Esophagus (tissue), 2 donors: ENCODE measurements at regions not wholly inside any gene's neighbourhood (a gene's known extent, or its start where the extent isn't known, plus 50 kb on each side); places are given as distances from the start of the nearest gene placed in this dataset.

ENCODE experiments used
- H3K27ac ChIP-seq, 2 donors: one replicate each; pipeline ENCODE4 v1.5.1; 2013; ENCODE audit warnings: low read depth in 2 of 2, mild to moderate bottlenecking in 2 of 2, inconsistent platforms in 1 of 2, low read length in 1 of 2, moderate library complexity in 1 of 2
- H3K27me3 ChIP-seq, 2 donors: one replicate each; pipeline ENCODE4 v1.6.1; 2013; ENCODE audit warnings: low read length in 2 of 2, control low read depth in 1 of 2, mild to moderate bottlenecking in 1 of 2; ENCODE audit not compliant: insufficient read depth in 2 of 2, control insufficient read depth in 1 of 2
- H3K36me3 ChIP-seq, 2 donors: one replicate each; pipeline ENCODE4 v1.6.1; 2013; ENCODE audit warnings: low read length in 1 of 2; ENCODE audit not compliant: control insufficient read depth in 2 of 2, insufficient read depth in 2 of 2
- H3K4me1 ChIP-seq, 2 donors: one replicate each; pipeline ENCODE4 v1.6.1; 2013; ENCODE audit warnings: low read length in 1 of 2; ENCODE audit not compliant: control insufficient read depth in 2 of 2, insufficient read depth in 2 of 2
- H3K4me3 ChIP-seq, 2 donors: one replicate each; pipeline ENCODE4 v1.5.1; 2013; ENCODE audit warnings: low read length in 2 of 2, mild to moderate bottlenecking in 2 of 2, low read depth in 1 of 2, moderate library complexity in 1 of 2
- H3K9me3 ChIP-seq, 2 donors: one replicate each; pipeline ENCODE4 v1.6.1; 2013; ENCODE audit warnings: mild to moderate bottlenecking in 2 of 2, low read depth in 1 of 2, low read length in 1 of 2, moderate library complexity in 1 of 2; ENCODE audit not compliant: control insufficient read depth in 2 of 2, insufficient read depth in 1 of 2
- WGBS, 2 donors: extraction: QIAGEN DNeasy Blood & Tissue Kit; methylation state at CpG; one replicate each; pipeline ENCODE4 v1.1.7; 2013; 5-methylcytosine and 5-hydroxymethylcytosine counted together
- donor health status: healthy with polysubstance abuse.
- donor health status: Bipolar disorder and iron deficiency.

DNA sequence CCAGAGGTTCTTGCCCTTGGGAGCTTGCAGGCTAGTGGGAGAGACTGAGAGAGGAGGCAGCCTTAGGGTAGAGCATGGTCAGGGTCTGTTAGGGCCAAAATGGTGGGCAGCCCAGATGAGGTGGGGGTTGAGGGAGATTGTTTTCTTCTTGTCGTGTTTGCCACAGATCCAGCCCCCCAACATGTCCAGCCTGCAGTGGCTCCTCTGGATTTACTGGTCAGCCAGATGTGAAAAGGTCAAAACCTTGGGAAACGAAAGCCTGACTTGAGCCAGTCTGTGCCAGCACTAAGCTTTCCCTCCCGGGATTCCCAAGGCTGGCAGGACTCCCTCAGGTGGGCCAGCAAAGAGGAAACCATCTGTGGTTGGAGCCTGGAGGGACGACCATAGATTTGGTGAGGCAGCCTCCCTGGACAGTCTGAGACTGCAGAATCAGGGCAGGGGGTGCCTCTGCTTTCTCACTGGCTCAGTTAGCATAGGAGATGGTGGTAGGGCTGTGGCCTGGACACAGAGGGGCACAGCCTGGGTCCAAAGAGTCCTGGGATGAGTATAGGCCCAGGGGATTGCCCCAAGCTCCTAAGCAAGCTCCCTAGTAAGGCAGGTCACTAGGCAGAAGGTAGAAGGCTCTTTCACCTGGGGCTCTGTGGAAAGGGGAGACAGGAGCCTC lies 51.2 kb upstream of the PRR23C start:
- H3K4me3 ChIP-seq = no peak overlapping the region
- no peaks in the 10 kb centered on the region for H3K4me1 ChIP-seq
- 53 to 59% methylated on average over 4 of the region's 4 CpGs for WGBS, 2 donors
- peaks cover 0 to 2% of the 10 kb centered on the region in 2 donors for H3K27me3 ChIP-seq
- no peaks in the 10 kb centered on the region for H3K36me3 ChIP-seq
- no peak overlapping the region for H3K27ac ChIP-seq
- H3K9me3 ChIP-seq = peaks cover 0 to 3% of the 10 kb centered on the region in 2 donors

DNA sequence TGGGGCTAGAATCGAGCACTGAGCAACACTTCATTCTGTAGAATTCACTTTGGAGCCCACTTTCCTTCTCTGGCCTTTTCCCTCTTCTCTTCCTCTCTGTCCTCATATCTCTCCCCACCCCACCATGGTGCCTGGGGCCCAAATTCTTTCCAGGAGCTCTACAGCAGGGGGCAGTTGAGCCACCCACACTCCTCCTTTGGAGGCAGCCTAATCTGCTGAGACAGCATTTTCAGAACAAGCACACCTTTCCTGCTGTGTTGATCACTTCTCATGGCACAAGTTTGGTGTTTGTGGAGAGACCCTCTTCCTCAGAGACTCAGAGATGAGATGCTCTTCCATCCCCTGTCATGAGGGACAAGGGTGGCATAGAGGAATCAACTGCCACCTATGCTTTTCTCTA lies 52.0 kb upstream of the PRR23C start:
- H3K27ac ChIP-seq = no peak overlapping the region
- no peak overlapping the region for H3K4me3 ChIP-seq
- H3K9me3 ChIP-seq = peaks cover 0 to 3% of the 10 kb centered on the region in 2 donors
- H3K36me3 ChIP-seq = no peaks in the 10 kb centered on the region
- H3K4me1 ChIP-seq = no peaks in the 10 kb centered on the region
- no peaks in the 10 kb centered on the region for H3K27me3 ChIP-seq
- WGBS, 2 donors = 44 to 71% methylated on average over 1 of the region's 1 CpG

DNA sequence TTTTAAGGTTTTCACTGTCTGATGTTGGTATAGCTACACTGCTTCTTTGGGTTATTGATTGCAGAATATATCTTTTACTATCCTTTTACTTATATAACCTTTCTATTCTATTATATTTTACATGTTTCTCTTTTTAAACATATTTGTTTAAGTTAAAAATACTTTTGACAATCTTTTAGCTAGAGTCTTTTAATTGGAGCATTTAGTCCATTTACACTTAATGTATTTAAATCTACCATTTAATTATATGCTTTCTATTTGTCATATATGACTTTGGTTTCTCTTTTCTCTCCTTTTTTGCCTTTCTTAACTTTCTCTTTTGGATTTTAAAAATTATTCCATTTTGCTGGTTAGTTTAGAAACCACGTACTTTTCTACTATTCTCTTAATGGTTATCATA lies 53.7 kb upstream of the PRR23C start:
- WGBS, 2 donors = 91 to 92% methylated on average over 1 of the region's 1 CpG
- no peaks in the 10 kb centered on the region for H3K4me1 ChIP-seq
- no peak overlapping the region for H3K27ac ChIP-seq
- no peaks in the 10 kb centered on the region for H3K36me3 ChIP-seq
- H3K4me3 ChIP-seq = no peak overlapping the region
- peaks cover 0 to 3% of the 10 kb centered on the region in 2 donors for H3K9me3 ChIP-seq
- no peaks in the 10 kb centered on the region for H3K27me3 ChIP-seq

DNA sequence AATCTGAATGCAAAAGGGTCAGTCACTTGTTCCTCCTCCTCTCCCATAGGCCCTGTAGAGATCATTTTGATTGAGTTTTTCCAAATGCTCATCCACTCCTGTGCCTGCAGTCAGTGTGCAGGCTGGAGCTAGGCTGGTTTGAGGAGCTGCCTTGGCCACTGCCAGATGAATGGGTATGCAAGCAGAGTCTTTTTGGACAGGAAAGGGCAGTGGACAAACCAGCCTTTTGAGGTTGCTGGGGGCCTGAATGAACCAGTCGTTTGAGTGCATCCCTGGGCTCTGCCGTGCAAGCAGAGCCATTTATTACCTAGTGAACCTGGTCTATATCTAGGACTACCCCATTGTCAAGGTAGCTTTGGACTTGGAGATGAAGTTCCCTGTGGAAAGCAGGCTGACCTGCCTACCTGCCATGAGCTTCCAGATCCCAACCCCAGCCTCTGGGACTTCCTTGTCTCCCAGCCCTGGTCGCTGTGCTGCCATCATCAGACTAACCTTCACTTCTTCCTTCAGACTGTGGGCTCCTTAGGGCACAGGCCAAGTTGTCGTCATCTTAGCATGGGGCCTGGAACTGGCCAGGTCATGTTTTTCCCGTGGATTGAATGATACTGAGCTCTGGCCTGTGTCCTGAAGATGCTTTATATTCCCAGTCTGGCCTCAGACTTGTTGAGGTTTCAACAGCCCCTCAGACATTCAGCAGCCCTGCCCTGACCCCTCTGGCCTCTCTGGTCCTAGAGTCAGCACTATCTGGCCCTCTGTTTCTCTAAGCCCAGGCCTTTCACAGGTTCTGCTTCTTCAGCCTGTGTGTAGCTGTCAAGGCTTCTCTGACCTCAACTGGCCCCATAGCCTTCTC lies 55.5 kb upstream of the PRR23C start:
- Histone ChIP-seq H3K4me3 (no peak overlapping the region), H3K4me1 (no peaks in the 10 kb centered on the region), H3K9me3 (peaks cover 0 to 3% of the 10 kb centered on the region in 2 donors), H3K27me3 (no peaks in the 10 kb centered on the region), H3K36me3 (no peaks in the 10 kb centered on the region), H3K27ac (no peak overlapping the region)
- WGBS, 2 donors = 74 to 76% methylated on average over 5 of the region's 5 CpGs

DNA sequence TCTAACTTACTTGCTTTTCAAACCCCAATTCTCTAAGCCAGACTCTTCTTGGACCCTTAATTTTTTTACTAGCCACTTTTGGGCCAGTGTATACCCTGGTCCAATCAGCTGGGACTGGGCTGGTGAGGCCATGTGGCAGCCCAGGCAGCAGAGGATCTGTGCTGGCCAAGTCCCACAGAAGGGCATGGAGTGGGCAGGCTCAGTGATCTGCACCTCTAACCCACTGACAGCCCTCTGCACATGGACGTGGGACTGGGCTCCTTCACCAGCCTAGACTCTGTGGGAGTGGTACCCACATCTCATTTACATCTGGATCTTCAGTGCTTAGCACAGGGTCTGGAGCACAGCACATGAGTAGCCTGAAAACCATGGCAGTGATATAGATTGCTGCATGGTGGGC lies 56.1 kb upstream of the PRR23C start:
- no peaks in the 10 kb centered on the region for H3K36me3 ChIP-seq
- no peaks in the 10 kb centered on the region for H3K27me3 ChIP-seq
- 50 to 52% methylated on average over 1 of the region's 1 CpG for WGBS, 2 donors
- peaks cover 0 to 3% of the 10 kb centered on the region in 2 donors for H3K9me3 ChIP-seq
- H3K27ac ChIP-seq = no peak overlapping the region
- no peaks in the 10 kb centered on the region for H3K4me1 ChIP-seq
- no peak overlapping the region for H3K4me3 ChIP-seq

DNA sequence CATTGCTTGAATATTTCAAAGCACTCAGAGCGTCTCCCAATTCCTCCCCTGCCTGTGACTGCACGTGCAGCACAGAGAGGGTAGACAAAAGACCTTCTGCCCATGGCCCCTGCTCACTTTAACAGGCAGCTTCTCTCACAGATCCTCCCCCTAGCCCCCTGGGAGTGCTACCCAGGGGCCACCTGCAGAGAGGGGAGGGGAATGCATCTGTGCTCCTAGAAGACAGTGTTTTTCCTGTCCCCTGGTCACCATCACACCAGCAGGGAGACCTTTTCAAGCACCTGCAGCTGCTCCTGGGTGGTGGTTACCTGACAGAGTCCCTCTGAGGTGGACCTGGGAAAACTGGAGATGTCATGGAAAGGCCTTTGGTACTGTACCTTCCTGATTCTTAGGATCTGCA lies 56.7 kb upstream of the PRR23C start:
- Histone ChIP-seq H3K9me3 (no peaks in the 10 kb centered on the region), H3K36me3 (no peaks in the 10 kb centered on the region), H3K4me3 (no peak overlapping the region), H3K27me3 (no peaks in the 10 kb centered on the region), H3K27ac (no peak overlapping the region), H3K4me1 (no peaks in the 10 kb centered on the region)
- WGBS, 2 donors = 54 to 63% methylated on average over 2 of the region's 2 CpGs

DNA sequence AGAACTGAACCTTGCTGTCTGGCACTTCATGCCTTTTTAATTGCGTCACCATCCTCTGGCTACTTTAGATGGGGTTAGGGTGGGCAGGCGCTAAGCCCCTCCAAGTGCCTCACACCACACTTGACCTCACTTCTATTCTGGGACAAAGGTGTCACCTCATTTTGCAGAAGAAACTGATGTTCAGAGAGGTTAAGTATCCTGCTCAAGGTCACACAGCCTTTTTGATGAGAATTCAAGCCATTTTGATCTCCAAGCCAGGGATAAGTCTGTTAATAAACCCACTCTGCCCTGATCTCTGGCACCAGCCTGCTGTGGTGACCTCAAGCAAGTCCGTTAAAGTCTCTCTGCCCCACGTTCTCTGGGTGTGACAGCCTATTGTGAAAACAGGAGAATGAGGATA lies 58.8 kb upstream of the PRR23C start:
- no peaks in the 10 kb centered on the region for H3K9me3 ChIP-seq
- no peaks in the 10 kb centered on the region for H3K4me1 ChIP-seq
- no peaks in the 10 kb centered on the region for H3K36me3 ChIP-seq
- H3K4me3 ChIP-seq = no peak overlapping the region
- H3K27ac ChIP-seq = no peak overlapping the region
- H3K27me3 ChIP-seq = no peaks in the 10 kb centered on the region
- whole genome bisulfite sequencing, 2 donors = 75 to 77% methylated on average over 4 of the region's 4 CpGs

DNA sequence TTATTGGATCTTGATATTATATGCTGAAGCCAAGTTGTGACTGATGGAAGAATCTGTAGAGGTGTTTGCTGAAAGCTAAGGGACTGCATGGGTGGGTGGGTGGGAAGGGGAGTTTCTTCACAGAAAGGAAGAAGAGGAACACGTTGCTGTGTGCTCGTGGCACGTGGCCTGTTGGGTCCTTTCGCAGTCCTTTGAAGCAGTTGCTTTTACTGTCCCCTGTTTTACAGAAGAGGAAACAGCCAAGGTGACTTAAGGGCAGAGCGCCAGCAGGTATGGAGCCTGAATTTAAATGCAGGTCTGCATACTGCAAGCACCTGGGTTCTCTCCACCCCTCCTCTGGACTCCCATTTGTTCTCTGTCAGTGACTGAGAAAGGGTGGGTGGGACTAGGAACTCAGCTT lies 59.4 kb upstream of the PRR23C start:
- no peaks in the 10 kb centered on the region for H3K4me1 ChIP-seq
- H3K9me3 ChIP-seq = no peaks in the 10 kb centered on the region
- H3K36me3 ChIP-seq = no peaks in the 10 kb centered on the region
- H3K4me3 ChIP-seq = no peak overlapping the region
- 70 to 80% methylated on average over 5 of the region's 5 CpGs for WGBS, 2 donors
- no peaks in the 10 kb centered on the region for H3K27me3 ChIP-seq
- H3K27ac ChIP-seq = no peak overlapping the region

DNA sequence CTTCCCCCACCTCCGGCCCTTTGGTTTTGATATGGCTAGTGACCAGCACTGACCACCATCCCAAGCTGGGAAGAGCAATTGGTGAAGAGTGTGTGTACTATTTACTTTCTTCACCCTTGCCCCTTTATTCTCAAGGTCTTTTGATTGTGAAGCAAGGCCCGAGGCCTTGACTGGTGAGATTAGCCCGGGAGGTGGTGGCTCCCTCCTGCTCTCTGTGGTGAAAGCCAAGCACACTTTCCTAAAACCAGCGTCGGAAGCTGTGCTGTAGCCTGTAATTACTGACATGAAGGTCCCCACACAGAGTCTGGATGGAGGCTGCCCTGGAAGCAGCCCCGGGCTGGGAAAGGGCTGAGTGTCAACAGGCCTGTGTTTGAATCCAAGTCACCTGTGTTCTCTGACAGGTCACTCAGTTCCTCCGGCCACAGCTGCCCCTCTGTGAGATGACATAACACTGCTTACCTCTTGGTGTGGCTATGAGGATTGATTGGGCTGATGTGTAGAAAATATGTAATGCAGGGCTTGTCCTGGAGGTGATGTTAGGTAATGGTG lies 60.5 kb upstream of the PRR23C start:
- H3K27ac ChIP-seq = no peak overlapping the region
- no peaks in the 10 kb centered on the region for H3K9me3 ChIP-seq
- H3K27me3 ChIP-seq = no peaks in the 10 kb centered on the region
- H3K36me3 ChIP-seq = no peaks in the 10 kb centered on the region
- WGBS, 2 donors = 77 to 86% methylated on average over 7 of the region's 7 CpGs
- no peak overlapping the region for H3K4me3 ChIP-seq
- no peaks in the 10 kb centered on the region for H3K4me1 ChIP-seq
